GM19395 (cell line): ENCODE measurements at regions not wholly inside any gene's neighbourhood (a gene's known extent, or its start where the extent isn't known, plus 50 kb on each side); places are given as distances from the start of the nearest gene placed in this dataset.

Source experiments
- ATAC-seq: cut with Tn5 transposase; IDR thresholded peaks from one replicate; pipeline ENCODE4 v1.9.1; 2021; ENCODE audit warnings: mild to moderate bottlenecking, moderate library complexity; ENCODE audit not compliant: unreplicated experiment

DNA sequence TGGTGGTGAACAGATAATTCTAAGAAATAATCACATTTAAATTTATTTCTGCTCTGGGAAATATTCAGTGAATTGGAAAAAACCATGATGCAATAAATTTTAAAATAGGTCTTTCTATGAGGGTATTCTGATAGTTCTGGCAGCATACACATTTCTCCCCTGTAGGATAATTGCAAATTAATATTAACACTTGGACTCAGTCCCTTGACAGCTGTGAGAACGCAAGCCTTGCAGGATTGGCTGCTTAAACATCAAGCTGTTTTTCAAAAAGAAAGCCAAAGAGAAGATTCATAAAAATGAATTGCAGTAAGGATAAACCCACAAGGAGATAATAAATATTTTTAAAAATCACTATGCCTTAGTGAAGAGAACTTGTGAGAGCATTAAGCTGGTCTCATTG lies 180.0 kb downstream of the MTRR start:
- no peak for ATAC-seq

DNA sequence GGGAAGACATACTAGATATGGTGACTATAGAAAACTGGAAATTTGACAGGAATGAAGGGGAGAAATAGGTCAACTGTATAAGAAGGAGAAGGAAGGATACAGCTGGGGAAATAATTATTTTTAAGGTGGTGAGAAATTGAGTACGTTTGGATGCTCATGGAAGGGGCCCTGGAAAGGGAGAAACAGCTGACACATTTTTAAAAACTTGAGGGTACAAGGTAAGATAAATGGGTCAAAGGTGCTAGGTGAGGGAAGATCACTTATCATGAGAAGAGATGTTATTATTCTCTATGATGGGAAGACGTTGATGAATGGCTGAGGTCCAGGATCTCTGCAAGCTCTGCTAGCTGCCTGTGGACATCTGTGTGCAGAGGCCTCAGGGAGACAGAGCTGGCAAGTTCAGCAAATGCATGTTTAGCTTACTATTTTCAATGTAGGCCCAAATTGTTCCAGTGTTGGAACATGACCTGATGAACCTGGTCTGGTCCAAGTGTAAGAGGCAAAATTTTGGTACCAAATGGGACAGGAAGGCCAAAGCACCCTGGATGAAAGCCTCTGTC lies 181.7 kb downstream of the MTRR start:
- ATAC-seq: no peak

GRCh38 chr5:8053270-8053669 lies 184.3 kb downstream of the MTRR start:
- ATAC-seq: no peak

DNA sequence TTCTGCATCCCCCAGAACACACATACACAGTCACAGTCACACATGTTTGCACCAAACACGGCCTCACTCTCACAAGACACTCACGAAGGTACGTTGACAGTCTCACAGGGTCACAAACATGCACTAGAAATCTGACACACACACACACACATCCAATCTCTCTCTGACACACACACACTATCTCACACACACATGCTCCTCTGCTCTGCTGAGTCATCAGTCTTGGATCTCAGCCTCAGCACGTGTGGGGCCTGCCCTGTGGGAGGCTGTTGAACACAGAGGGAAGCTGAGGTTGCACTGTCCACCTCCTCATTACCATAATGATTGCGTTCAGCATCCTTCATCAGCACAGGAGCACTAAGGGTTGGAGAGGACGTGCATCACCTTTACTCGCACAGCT lies 188.8 kb downstream of the MTRR start:
- no peak for ATAC-seq

DNA sequence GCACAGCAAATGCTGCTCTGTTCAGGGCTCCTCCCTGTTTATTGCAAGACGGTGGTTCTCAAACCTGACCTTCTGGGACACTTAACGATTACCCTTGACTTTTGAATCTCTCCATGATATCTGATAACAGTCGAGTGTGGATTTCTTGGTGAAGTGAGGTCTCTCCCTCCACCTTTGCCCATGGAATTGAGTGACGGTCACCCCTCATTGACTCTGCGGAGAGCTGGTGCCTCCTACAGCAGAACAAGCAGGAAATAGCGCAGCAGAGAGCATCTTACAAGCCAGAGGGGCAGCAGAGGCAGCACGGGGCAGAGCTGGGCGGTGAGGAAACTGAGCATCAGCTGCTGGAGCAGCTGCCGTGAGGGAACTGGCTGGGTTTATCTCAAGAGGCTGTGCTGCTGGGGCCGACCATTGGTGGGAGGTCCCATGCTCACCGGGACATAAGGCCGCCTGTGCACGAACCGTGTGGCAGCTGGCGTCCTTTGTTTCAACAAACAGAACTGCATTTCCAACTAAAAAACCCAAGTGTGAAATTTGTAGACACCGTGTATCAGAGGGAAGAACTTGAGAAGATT lies 189.8 kb downstream of the MTRR start:
- no peak for ATAC-seq

- no peak for ATAC-seq
Observed at GRCh38 chr5:8059337-8059736, 190.4 kb downstream of the MTRR start.

- no peak for ATAC-seq
Observed at GRCh38 chr5:8060235-8060952, 191.4 kb downstream of the MTRR start.

- ATAC-seq: no peak
Observed at GRCh38 chr5:8060953-8061429, 192.0 kb downstream of the MTRR start.

GRCh38 chr5:8062521-8062920 lies 193.6 kb downstream of the MTRR start:
- no peak for ATAC-seq

GRCh38 chr5:8068078-8068477 lies 199.1 kb downstream of the MTRR start:
- peak; percentile 65 for ATAC-seq

- no peak for ATAC-seq
Observed at GRCh38 chr5:8070138-8070537, 201.2 kb downstream of the MTRR start.

DNA sequence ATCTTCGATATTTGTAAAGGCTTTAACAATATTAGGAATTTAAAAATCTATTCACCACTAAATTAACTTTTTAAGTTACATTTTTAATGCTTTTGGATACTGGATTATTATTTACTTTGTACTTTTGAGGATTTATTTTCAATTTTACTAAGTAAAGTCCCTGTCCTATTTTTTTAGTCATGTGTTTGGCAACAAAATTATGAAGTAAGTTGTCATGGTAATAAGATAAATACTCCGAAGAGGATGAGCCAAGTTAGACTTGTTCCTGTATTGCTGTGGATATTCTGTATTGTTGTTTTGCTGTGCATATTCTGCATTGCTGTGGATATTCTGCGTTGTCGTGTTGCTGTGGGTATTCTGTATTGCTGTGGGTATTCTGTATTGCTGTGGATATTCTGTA lies 210.1 kb downstream of the MTRR start:
- no peak for ATAC-seq

GRCh38 chr5:8081179-8081578 lies 212.2 kb downstream of the MTRR start:
- ATAC-seq: no peak

GRCh38 chr5:8093669-8094068 lies 224.7 kb downstream of the MTRR start:
- no peak for ATAC-seq

GRCh38 chr5:8094304-8094703 lies 225.4 kb downstream of the MTRR start:
- ATAC-seq: no peak

GRCh38 chr5:8097146-8097545 lies 228.2 kb downstream of the MTRR start:
- no peak for ATAC-seq

- no peak for ATAC-seq
Observed at GRCh38 chr5:8098081-8098480, 229.1 kb downstream of the MTRR start.

DNA sequence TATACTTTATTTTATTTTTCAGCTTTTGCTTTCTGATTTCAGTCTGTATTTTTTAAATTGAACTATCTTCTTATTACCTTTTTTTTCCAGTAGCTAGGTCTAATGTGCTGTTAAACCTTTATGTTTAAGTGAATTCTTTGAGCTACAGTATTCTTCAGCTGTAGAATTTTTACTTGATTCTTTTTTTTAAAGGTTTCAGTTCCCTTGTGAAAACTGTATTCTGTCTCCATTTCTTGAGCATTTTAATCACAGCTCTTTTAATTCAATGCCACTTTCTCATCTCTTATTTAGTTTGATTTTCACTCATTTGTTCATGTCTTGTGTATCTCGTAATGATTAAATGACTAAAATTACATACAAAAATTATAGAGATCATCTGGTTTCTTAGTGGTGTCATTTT lies 233.8 kb downstream of the MTRR start:
- no peak for ATAC-seq

GRCh38 chr5:8114597-8115266 lies 245.8 kb downstream of the MTRR start:
- ATAC-seq: no peak

DNA sequence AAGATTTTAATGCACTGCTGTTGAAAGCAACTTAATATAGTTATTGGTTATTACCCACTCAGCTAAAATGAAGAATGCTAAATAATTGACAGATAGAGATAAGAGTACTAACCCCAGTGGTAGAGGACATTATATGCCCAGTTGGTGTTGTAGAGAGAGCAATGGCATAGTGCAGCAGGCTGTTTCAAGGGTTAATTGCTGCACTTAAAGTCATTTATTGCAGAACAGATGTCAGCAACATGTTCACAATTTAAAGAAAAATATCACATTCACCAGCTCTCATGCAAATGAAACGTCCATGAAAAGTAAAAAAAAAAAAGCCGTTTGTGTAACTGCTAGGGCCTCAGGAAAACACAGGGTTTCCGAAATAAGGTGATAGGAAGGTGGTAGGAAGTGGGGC lies 254.6 kb downstream of the MTRR start:
- ATAC-seq: no peak

DNA sequence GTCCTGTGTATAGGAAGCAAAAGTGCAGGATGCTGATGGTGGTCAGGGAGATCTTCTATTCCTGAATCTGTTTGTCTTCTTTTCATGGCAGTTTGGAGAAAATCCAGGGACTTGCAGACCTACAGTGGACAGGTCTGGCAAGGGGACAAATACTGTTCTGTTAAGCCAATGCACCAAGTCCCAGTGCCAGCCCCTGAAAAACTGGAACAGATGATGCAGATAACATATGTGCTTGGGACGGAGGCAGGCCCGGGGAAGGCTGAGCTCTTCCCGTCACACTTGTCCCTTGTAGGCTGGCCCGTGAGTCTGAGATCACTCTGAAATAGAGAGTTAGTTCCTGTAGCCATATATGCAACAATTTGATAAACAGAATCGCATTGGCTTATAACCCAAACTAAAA lies 265.7 kb downstream of the MTRR start:
- no peak for ATAC-seq

DNA sequence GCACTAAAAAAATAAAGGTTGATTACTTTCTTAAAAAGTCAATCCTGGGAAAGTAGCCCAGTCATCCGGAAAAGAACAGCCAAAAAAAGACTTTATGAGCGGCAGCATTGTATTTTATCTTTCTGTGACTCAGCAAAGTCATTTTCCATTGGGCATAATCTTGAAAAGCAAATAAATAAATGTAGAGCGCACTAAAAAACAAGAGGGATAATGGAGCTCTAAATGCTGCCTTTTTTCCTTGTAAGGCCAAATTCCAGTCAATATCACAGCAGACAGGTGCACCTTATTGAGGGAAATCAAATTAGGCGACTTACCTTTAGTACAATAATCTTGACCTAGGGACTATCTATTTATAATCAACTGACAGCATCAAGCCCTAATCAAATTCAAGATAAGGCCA lies 266.8 kb downstream of the MTRR start:
- no peak for ATAC-seq
